ENCODE measurements at regions not wholly inside any gene's neighbourhood (a gene's known extent, or its start where the extent isn't known, plus 50 kb on each side); places are given as distances from the start of the nearest gene placed in this dataset.

- CTCF ChIA-PET: interaction anchor here (0.6 kb wide), 2 partner anchors 41 to 42 kb away, joined by 3 to 4 read pairs; no protein-coding TSS in a partner anchor
Observed at GRCh38 chr6:1481286-1481685, 91.9 kb downstream of the FOXF2 start.

GRCh38 chr6:1482381-1483166 is 93.2 kb downstream of the FOXF2 start:
- no peaks in the 10 kb centered on the region for H3K36me3 Mint-ChIP-seq (ENCODE audit: insufficient read depth, unreplicated experiment)
- no peaks in the 10 kb centered on the region for H3K9me3 Mint-ChIP-seq (ENCODE audit: unreplicated experiment)
- H3K4me3 Mint-ChIP-seq (ENCODE audit: unreplicated experiment): no peak overlapping the region
- H3K27ac Mint-ChIP-seq (ENCODE audit: low read depth, unreplicated experiment): peak overlapping the region; percentile 85
- BruUV-seq (replicated peaks): no TSS peak
- H3K4me1 Mint-ChIP-seq (ENCODE audit: insufficient read depth, unreplicated experiment): peaks cover 48% of the 10 kb centered on the region
- intact Hi-C loops (cut with micrococcal nuclease): no loop called here
- no peaks in the 10 kb centered on the region for H3K27me3 Mint-ChIP-seq (ENCODE audit: insufficient read depth, unreplicated experiment)
- TF ChIP-seq CTCF (IDR thresholded peaks at IDR 0.05; ENCODE audit: unreplicated experiment): no peak
- ChIA-PET CTCF (no interaction called here), POLR2A (interaction anchor here (0.6 kb wide), 1 partner anchor 96 kb away, joined by 3 read pairs; no protein-coding TSS in a partner anchor)
- peak; percentile 48 for DNase-seq (ENCODE audit: unreplicated experiment)

More at GRCh38 chr6:1481286-1481685, 91.9 kb downstream of the FOXF2 start:
- H3K27ac Mint-ChIP-seq (ENCODE audit: low read depth, unreplicated experiment): peak overlapping the region; percentile 85
- no peaks in the 10 kb centered on the region for H3K9me3 Mint-ChIP-seq (ENCODE audit: unreplicated experiment)
- peak; percentile 83 for DNase-seq (ENCODE audit: unreplicated experiment)
- intact Hi-C loops (cut with micrococcal nuclease): no loop called here
- peak overlapping the region; percentile 8 for H3K4me3 Mint-ChIP-seq (ENCODE audit: unreplicated experiment)
- H3K36me3 Mint-ChIP-seq (ENCODE audit: insufficient read depth, unreplicated experiment): no peaks in the 10 kb centered on the region
- BruUV-seq (replicated peaks): no TSS peak
- POLR2A ChIA-PET: interaction anchor here (0.6 to 1.9 kb wide), 9 partner anchors 11 to 146 kb away, joined by 3 to 7 read pairs (median 3); no protein-coding TSS in a partner anchor
- no peaks in the 10 kb centered on the region for H3K27me3 Mint-ChIP-seq (ENCODE audit: insufficient read depth, unreplicated experiment)
- H3K4me1 Mint-ChIP-seq (ENCODE audit: insufficient read depth, unreplicated experiment): peaks cover 54% of the 10 kb centered on the region
- no peak for TF ChIP-seq CTCF (IDR thresholded peaks at IDR 0.05; ENCODE audit: unreplicated experiment)

GRCh38 chr6:1485678-1486077 is 96.3 kb downstream of the FOXF2 start:
- no TSS peak for BruUV-seq (replicated peaks)
- no peak for TF ChIP-seq CTCF (IDR thresholded peaks at IDR 0.05; ENCODE audit: unreplicated experiment)
- DNase-seq (ENCODE audit: unreplicated experiment): peak; percentile 90
- CTCF ChIA-PET: interaction anchor here (0.8 to 1.1 kb wide), 2 partner anchors 66 to 67 kb away, joined by 3 read pairs; no protein-coding TSS in a partner anchor
- Mint-ChIP-seq H3K4me3 (ENCODE audit: unreplicated experiment) (peak overlapping the region; percentile 4), H3K27me3 (ENCODE audit: insufficient read depth, unreplicated experiment) (no peaks in the 10 kb centered on the region), H3K36me3 (ENCODE audit: insufficient read depth, unreplicated experiment) (no peaks in the 10 kb centered on the region), H3K9me3 (ENCODE audit: unreplicated experiment) (no peaks in the 10 kb centered on the region), H3K27ac (ENCODE audit: low read depth, unreplicated experiment) (peak overlapping the region; percentile 88), H3K4me1 (ENCODE audit: insufficient read depth, unreplicated experiment) (peaks cover 27% of the 10 kb centered on the region)
- intact Hi-C loops (cut with micrococcal nuclease): no loop called here
- POLR2A ChIA-PET: interaction anchor here (0.5 to 2.1 kb wide), 9 partner anchors 8 to 1578 kb away, joined by 3 to 19 read pairs (median 5); partner anchors contain the start of gene FOXQ1

DNA sequence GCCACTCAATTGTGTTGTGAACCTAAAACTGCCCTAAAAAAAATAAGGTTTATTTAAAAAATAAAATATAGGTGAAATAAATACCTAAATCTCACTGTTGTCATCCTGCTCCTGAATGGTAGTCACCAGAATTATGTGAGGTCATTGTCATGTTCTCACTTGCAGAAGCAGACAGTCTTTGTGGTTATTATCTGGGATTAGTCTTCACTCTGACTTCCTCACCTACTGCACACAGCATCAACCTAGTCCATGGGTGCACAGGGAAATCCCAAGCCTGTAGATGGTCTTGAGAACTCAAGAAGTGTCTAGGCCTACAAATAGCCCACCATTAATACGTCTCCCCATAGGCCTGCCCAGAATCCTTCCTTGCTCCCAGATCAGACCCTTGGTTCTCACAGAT is 97.0 kb downstream of the FOXF2 start:
- Mint-ChIP-seq H3K27ac (ENCODE audit: low read depth, unreplicated experiment) (peak overlapping the region; percentile 88), H3K27me3 (ENCODE audit: insufficient read depth, unreplicated experiment) (no peaks in the 10 kb centered on the region), H3K4me3 (ENCODE audit: unreplicated experiment) (no peak overlapping the region), H3K4me1 (ENCODE audit: insufficient read depth, unreplicated experiment) (peaks cover 21% of the 10 kb centered on the region), H3K36me3 (ENCODE audit: insufficient read depth, unreplicated experiment) (no peaks in the 10 kb centered on the region), H3K9me3 (ENCODE audit: unreplicated experiment) (no peaks in the 10 kb centered on the region)
- no TSS peak for BruUV-seq (replicated peaks)
- no peak for TF ChIP-seq CTCF (IDR thresholded peaks at IDR 0.05; ENCODE audit: unreplicated experiment)
- POLR2A ChIA-PET: interaction anchor here (1.1 to 1.7 kb wide), 4 partner anchors 9 to 66 kb away, joined by 3 to 19 read pairs (median 6); no protein-coding TSS in a partner anchor
- intact Hi-C loops (cut with micrococcal nuclease): no loop called here
- CTCF ChIA-PET: interaction anchor here (0.8 kb wide), 1 partner anchor 66 kb away, joined by 3 read pairs; no protein-coding TSS in a partner anchor
- no peak for DNase-seq (ENCODE audit: unreplicated experiment)
